Lung microvascular endothelial cell (primary cell): ENCODE measurements at regions not wholly inside any gene's neighbourhood (a gene's known extent, or its start where the extent isn't known, plus 50 kb on each side); places are given as distances from the start of the nearest gene placed in this dataset.
"Not testable (repeated sequence)": the region's sequence is repeated elsewhere in the genome, so short reads cannot be mapped to it uniquely, and the experiment has no call there.

Experiments
- DNase-seq, 2 donors: peaks; one replicate each; pipeline versions ENCODE4 v3.0.0 to v3.0.0-alpha.2; 2010; ENCODE audit warnings: low read depth in 2 of 2

GRCh38 chr7:15054304-15054703, 151.8 kb upstream of the DGKB start:
- DNase-seq: not testable (repeated sequence)

- DNase-seq: no peak
These were observed 146.6 kb upstream of the DGKB start for GRCh38 chr7:15049157-15049556.

- no peak for DNase-seq
These were observed 144.3 kb upstream of the DGKB start for GRCh38 chr7:15046861-15047260.

GRCh38 chr7:15043931-15044330, 141.4 kb upstream of the DGKB start:
- DNase-seq: no peak

GRCh38 chr7:15042285-15043065, 139.9 kb upstream of the DGKB start:
- DNase-seq: peak in 1 of 2 donors; percentile 19

- DNase-seq: peak in 1 of 2 donors; percentile 3
These were observed 138.7 kb upstream of the DGKB start for GRCh38 chr7:15041226-15041625.

- DNase-seq: no peak
These were observed 133.3 kb upstream of the DGKB start for GRCh38 chr7:15035814-15036213.

- no peak for DNase-seq
These were observed 130.5 kb upstream of the DGKB start for GRCh38 chr7:15033039-15033438.

GRCh38 chr7:15018981-15019380, 116.4 kb upstream of the DGKB start:
- DNase-seq: no peak

GRCh38 chr7:15016766-15017165, 114.2 kb upstream of the DGKB start:
- peak in 1 of 2 donors; percentile 26 for DNase-seq

- no peak for DNase-seq
These were observed 113.7 kb upstream of the DGKB start for GRCh38 chr7:15016315-15016667.

GRCh38 chr7:15015545-15016314, 113.2 kb upstream of the DGKB start:
- DNase-seq: peak; percentile 50 to 83

- DNase-seq: no peak
These were observed 109.6 kb upstream of the DGKB start for GRCh38 chr7:15012135-15012534.

- no peak for DNase-seq
These were observed 108.7 kb upstream of the DGKB start for GRCh38 chr7:15011289-15011688.

- DNase-seq: peak; percentile 8 to 14
These were observed 105.0 kb upstream of the DGKB start for GRCh38 chr7:15007507-15007906.

GRCh38 chr7:15005672-15006071, 103.1 kb upstream of the DGKB start:
- DNase-seq: no peak

GRCh38 chr7:15000157-15000556, 97.6 kb upstream of the DGKB start:
- no peak for DNase-seq

GRCh38 chr7:14999331-14999730, 96.8 kb upstream of the DGKB start:
- DNase-seq: no peak

GRCh38 chr7:14995774-14996173, 93.2 kb upstream of the DGKB start:
- DNase-seq: no peak

GRCh38 chr7:14988941-14989340, 86.4 kb upstream of the DGKB start:
- no peak for DNase-seq

- no peak for DNase-seq
These were observed 76.1 kb upstream of the DGKB start for GRCh38 chr7:14978687-14979086.

GRCh38 chr7:14974688-14975087, 72.1 kb upstream of the DGKB start:
- DNase-seq: no peak
